NCI-H2196 (cell line): ENCODE measurements at regions not wholly inside any gene's neighbourhood (a gene's known extent, or its start where the extent isn't known, plus 50 kb on each side); places are given as distances from the start of the nearest gene placed in this dataset.

Experiments
- DNase-seq: peaks from one replicate; lab custom pipeline; 2025; ENCODE audit not compliant: unreplicated experiment; lab: John Stamatoyannopoulos, UW

DNA sequence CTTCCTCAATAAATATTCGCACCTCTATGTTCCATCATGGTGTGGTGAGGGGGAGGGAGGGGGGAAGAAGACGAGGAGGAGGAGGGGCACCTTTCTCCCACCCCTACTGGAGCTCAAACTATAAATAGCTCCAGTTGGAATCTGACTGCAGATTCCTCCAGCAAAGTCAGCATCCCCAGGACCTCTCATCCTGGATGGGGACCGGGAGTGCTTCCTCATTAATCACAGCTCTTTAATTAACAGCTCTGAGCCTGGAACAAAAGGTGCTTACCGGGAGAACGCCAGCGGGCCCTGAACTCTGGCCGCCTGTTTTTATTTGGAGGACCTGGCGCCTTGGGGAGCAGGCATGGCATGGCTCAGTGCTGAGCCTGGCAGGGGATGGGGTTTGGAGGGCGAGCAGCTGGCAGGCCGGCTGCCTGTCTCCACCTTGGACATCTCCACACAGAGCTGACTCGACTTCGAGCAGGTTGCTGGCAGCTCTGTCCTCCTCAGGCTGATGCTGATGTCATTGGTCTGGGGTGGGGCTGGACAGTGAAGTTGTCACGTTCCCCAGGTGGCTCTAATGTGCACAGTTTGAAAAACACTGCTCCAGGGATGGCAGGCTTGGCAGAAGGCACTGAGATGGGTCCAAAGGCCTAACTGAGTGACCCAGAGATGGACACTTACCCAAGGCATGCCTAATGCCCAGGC, 180.4 kb downstream of the DHX35 start:
- DNase-seq = no peak

DNA sequence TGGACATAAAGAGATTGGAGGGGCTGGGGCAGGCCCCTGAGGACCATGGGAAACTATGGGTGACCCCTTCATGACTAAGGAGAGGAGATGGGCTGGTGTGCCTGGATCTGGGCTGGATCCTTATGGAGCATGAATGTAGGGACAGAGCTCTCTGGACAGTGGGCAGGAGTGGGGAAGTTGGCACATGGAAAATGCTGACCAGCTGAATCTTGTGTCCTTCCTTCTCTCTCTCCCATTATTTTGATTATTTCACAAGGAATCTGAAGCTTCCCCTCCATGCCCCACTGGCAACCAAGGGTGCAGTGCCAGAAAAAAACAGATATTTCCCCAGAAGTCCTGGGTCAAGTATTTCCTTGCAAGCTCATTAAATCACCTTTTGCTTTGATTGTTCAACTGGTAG, 175.2 kb downstream of the DHX35 start:
- DNase-seq = no peak

DNA sequence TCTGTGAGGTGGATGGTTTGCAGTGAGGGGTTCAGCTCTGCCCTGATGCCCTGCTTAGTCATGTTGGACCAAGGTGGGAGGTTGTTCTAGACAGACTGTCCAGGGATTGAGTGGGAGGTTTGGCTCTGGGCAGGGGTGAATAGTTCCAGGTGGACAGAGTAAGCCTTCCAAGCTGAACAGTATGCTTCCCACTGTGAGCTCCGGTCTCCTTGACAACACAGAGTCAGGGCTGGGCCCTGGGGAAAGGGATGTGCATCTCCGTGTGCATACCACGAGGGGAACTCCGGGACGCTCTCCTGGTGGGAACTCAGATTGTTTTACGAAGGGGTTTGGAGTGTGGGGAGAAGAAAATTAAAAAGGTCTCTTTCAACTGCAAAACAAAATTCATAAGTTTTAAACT, 174.7 kb downstream of the DHX35 start:
- no peak for DNase-seq

DNA sequence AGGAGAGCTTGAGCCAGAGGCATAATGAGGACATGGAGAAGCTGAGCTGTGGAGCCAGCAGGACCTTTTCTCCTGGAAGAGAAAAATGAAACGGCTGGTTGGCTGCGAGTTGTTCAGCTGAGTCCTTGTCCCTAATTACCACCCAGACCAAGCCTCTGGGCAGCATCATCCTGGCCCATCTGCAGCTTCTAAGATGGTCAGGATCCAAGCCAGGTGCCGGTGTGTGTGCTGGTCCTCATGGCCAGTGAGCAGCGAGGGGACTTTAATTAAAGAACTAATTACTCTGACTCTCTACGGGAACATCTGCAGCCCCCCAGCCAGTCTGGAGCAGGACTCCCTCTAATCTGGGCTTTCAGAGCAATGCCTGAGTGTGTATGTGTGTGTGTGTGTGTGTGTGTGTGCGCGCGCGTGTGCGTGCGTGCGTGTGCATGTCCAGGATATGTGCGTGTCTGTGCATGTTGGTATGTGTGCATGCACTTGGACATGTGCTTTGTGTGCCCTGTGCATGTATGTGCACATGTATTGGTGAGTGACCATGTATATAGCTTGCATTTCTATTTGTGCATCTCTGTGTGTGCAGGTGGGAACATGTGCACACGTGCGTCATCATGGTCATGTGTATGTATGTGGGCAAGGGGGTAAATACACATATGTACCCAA, 173.9 kb downstream of the DHX35 start:
- DNase-seq = no peak

DNA sequence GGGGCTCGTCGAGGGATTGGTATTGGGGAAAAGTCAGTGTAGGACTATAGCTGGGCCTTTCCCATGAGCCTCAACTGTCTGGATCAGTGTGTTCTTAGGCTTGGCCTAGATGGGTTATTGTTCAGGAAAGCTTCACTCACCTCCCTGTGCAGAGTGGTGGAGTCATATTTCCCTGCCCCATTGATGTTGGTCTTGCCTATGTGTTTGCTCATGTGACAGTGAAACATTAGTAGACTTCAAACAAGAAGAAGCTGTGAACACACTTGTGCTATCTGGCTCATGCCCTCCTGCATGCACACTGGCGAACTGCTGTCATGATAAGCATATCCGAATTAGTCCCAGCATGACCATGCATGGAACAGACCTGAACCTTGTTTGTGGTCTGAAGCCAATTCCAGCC, 171.1 kb downstream of the DHX35 start:
- peak; percentile 39 for DNase-seq

DNA sequence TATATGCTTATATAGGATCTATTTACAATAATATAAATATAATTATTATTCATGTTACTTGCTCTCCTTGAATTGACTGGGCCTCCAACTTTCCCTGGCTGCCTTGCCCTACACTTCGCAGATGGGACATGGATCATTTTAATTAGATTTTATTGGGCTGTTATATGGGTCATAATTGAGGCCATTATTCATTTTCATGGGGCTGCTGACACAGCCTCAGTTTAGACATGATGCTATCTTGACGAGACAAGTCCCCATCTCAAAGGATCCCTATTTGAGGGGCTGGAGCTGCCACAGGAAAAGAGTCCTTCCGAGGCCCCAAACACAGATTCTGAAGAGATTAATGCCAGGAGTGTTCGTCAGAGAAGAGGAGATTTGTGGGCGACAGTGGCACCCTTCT, 170.4 kb downstream of the DHX35 start:
- DNase-seq = no peak

DNA sequence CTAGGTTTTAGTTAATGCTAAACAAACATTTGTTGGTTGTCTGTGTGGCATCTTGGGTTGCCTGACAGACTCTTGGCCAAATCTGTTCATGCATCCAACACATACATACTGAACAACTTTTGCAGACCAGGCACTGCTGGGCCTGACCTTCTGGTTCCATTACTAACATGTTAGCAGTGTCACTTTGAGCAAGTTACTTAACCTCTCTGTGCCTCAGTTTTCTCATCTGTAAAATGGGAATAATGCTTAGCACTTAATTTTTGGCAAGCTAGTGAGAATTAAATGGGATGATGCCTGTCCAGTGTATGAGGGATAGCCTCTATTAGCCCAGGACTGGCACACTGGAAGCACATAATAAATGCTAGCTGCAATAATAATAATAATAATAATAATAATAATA, 169.9 kb downstream of the DHX35 start:
- DNase-seq = no peak

DNA sequence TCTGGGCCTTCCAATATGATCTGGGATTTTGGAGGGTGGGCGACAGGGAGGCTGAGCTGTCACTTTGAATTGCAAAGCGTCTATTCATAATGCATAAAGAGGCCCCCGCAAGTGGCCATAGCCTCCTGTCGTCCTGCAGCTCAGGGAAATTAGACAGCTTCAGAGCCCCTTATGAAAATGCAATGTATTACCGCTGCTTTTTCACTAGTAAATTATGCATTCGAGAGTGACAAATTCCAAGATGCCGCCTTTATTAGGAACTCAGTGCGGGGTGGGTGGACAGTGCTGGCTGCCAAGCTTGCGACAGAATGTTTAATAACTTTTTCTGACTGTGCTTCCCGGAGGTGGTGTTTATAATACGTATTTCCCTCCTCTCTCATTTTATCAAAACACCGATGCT, 168.5 kb downstream of the DHX35 start:
- DNase-seq = no peak

DNA sequence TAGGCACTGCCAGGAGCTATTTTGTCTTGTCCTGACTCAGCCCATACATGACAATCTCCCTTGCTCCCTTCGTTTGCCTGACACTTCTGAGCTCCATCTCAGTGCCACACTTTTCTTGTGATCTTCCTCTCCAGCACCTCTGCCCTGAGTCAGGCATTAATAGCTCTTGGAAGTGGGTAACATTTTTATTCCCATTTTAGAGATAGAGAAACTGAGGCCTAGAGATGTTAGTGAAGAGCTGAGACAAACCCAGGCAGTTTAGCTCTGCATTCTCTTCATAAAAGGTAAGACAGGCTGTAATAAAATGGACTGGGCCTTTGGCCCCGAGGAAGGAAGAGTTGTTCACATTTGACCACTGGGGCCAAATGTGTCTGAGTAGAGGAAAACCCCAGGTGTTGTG, 167.4 kb downstream of the DHX35 start:
- DNase-seq = no peak

DNA sequence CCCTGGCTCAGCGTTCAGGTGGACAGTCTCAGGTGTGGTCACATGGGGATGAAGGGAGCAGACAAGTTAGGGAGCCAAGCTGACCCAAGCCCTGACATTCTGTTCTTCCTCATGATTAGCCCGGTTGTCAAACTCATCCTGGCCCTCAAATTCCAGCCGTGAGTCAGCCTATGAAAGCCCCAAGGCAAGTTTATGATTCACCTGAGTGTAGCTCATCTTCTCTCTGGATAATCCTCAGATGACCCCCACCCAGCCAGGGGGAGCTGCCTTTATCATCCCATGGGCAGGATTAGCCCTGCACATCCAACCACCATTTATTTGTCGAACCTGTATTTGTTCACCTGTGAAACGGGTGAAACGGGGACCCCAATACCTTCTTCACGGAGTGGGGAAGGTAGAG, 161.9 kb downstream of the DHX35 start:
- no peak for DNase-seq

DNA sequence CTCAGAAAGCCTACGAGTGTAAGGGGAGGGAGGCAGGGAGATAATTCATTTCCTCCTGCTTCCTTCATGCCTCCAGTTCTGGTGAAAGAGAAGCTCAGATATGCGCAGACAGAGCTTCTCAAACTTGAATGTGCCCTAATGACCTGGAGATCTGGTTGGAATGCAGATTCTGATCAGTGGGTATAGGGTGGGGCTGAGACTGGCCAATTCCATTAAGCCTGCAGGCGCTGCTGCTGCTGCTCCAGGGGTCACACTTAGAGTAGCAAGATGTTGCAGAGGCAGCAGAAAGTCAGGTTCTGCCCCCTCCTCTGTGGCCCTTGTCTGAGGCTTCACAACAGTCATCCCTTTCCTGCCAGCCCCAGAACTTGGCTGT, 161.0 kb downstream of the DHX35 start:
- no peak for DNase-seq

DNA sequence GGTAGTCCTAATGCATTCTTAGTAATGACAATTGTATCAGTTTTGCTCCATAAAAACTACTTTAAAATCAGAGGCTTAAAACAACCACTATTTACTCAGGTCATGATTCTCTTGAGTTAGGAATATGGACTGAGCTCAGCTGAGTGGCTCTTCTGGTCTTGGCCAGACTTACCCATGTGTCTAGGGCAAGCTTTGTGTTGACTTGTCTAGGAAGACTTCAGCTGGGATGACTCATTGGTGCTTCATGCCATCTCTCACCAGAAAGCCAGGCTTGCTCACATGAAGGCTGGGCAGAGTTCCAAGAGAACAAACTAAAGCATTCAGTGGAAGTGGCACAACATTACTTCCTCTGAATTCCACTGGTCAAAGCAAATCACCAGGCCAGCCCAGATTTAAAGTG, 155.3 kb downstream of the DHX35 start:
- DNase-seq = peak; percentile 61

DNA sequence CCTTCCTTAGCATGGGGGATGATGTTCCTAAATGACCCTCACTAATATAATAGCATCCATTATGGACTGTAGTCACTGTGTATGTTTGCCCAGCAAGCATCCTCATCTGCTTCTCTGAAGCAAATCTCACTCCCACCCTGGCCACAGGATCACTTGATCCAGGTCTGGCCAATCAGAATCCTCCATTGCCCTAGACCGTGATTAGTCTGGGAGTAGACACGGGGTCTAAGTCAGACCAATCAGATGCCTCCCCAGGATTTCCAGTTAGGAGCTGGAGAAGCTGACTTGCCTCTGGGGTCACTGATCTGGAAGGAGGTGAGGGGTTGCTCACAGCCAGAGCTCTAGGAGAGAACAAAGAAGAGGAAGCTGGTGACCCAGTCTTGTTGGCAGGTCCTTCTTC, 153.9 kb downstream of the DHX35 start:
- DNase-seq = no peak

DNA sequence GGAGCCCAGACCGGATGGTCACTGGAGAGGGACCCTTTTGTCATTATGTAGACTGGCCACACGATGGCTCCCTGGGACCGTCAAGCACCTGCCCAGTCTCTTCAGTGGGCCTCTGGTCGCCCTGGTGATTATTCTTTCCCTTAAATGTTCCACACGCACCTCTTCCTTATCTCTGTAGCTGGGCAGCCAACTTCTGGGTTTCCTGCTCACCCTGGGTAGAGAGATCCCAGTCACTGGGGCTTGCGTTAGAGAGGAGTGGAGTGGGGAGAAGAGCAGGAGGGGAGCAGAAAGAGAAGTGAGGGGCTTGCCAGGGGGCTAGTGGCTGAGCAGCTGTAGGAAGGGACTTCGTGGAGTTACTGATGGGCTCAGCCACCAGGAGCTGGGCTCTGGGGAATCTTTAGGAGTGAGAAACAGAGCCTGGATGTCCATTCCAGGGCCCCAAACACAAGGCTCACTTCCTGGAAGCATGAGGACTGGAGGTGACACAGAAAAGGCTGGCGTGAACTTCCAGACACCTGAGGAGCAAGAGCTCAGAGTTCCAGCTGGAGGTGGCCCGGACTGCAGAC, 150.1 kb downstream of the DHX35 start:
- DNase-seq = peak; percentile 40

DNA sequence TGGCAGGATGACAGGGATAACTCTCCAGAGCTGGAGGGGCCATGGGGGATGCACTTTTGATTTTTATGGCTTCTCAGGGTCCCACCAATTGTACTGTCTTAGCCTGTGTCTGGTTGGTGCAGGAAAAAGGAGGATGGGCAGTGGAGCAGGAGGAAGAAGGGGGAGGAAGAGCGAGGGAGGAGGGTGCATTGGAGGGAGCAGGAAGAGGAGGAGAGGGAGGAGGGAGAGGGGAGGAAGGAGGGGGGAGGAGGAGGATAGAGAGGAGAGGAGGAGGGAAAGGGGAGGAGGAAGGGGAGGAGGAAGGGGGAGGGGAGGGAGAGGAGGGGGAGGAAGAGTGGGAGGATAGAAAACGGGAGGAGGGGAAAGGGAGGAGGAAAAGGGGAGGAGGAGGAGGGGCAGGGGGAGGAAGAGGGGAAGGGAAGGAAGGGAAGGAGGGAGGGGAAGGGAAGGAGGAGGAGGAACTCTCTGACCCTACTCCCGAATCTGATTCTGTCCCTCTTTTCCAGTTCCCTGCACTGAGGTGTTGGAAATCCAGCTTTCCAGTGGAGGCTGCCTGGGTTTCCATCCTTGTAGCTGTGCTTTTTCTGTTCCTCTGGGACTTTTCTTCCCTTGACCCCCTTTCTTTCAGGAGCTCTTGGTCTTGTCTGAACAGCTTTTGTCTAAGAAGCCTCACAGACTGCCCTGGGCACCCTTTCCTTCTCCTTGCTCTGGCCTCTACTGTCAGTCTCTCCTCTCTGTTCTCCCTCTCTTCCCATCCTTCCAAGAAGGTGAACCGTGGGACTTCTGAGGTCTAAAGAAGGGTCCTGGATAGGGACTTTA, 149.4 kb downstream of the DHX35 start:
- DNase-seq = no peak

DNA sequence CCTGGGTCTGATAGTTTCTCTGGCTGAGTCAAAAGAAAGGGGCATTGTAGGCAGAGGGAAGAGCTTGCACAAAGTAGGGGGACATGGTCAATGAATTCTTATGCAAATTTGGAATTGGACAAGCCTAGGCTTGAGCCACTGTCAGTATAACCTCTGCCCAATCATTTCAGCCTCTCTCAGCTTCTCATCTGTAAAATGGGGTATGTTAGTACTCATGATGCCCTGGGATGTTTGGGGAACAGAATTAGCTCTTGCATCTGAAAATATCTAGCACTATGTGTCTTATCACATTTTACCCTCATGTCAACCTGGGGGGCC, 148.6 kb downstream of the DHX35 start:
- DNase-seq = no peak

DNA sequence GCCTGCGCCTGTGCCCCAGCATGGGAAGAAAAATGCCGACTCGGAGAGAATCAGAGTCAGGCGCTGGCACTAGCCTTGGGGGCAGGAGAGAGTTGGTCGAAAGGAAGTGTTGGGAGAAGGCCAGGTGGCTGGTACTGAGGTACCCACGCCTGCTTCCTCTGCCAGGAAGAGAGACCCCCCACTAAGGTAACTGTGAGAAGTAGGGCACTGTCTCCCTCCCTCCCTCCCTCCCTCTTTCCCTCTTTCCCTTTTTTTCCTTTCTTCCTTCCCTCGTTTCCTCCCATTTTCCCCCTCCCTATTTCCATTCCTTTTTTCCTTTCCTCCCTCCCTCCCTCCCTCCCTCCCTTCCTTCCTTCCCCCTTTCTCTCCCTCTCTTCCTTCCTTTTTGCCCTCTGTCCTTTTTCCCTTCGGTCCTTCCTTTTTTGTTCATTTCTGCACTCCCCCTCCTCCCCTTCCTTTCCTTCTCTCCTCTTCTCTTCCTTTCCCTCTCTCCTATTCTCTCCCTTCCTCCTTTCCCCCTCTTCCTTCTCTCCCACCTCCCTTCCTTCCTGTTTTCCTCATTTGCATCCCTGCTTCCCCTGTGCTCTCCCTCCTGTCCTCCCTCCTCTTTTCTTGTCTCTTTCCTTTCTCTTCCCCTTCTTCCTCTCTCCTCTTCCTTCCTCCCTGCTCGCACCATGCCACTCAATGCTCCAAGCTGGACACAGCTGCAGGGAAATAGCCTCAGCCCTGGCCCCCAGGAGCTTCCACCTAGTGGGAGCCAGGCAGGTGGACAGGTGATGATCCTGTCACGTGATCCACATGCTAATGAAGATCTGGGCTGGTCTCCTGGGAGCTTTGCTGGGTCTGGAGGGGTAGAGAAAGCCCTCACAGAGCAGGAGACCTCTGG, 148.0 kb downstream of the DHX35 start:
- DNase-seq = no peak

DNA sequence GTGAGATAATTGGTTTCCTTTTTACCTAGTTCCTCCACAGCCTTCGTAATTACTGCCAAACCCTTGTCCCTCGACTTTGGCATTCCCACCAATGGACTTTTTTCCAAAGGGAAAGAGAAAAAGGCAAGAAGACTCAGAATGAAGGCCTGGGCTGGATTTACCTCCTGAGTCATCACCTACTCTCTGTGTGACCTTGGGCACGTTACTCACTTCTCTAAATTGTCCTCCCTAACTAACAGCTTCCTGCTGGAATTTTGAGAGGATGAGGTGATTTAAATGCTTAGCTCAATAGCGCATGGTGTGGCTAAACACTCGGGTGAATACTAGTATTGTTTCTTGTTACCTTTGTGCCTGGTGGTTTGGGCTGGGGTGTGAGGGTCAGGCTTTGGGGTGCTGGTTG, 146.6 kb downstream of the DHX35 start:
- no peak for DNase-seq

DNA sequence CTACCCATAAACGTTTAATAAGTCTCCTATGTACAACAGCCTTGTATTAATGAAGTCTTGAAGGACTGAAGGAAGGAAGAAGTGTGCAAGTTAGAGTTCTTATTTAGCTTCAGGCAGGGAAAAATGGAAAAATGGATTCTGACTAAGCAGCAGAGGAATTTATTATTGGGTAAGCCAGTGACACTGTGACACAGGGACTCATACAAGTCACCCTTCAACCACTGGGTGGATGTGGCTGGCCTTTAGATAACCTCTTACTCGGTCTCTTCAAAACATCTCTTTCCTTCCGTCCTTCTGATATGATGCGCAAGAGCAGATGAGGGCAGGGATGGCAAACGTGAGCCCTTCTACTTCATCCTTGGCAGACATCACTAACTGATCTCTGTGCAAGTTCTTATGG, 145.6 kb downstream of the DHX35 start:
- DNase-seq = no peak

DNA sequence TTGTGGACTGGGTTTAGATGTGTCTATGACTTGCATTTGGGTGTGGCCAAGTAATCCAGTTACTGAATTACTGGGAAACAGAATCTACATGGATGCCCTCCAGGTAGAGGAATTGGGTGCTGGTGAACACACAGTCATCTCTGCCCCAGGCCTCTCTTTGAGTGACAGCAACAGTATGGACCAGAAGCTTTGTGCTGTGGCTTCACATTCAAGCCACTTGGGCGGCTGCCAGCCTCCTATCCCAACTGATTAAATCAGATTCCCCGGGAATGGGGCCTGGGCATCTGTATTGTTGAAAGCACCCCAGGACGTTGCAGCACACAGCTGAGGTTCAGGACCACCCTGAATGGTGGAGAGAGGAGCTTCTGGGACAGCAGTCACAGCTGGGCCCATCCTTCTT, 144.6 kb downstream of the DHX35 start:
- no peak for DNase-seq

DNA sequence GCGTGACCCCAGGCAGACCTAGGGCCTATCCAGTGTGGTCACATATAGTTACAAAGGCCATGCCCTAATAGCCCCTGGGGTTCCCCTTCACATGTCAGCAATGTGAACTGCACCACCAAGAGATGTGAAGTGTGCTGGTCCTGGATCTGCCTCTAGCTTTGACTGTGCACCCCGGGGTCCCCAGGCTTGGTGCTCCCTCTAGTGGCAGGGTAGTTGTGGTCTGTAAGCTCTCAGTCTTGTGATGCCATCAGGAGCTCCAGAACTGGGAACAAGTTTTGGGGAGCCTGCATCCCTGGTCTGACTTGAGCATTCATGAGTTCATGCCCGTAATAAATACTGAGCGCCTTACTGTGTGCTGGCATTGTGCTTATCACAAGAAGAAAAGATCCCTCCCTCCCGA, 143.4 kb downstream of the DHX35 start:
- no peak for DNase-seq
